ENCODE measurements at regions not wholly inside any gene's neighbourhood (a gene's known extent, or its start where the extent isn't known, plus 50 kb on each side); places are given as distances from the start of the nearest gene placed in this dataset.

- H3K9me1 ChIP-seq (ENCODE audit: control insufficient read depth, insufficient read depth, low read length) = no peaks in the 10 kb centered on the region
- WGBS (ENCODE audit: insufficient coverage, low coverage, missing lambda C conversion rate) = 62% methylated on average over 4 of the region's 4 CpGs
- ChIA-PET CTCF (ENCODE audit: low intra/inter-chr PET ratio) (interaction anchor here (1.3 kb wide), 1 partner anchor 77 kb away, joined by 3 read pairs; no protein-coding TSS in a partner anchor), POLR2A (interaction anchor here (0.8 to 2.5 kb wide), 9 partner anchors 8 to 469 kb away, joined by 3 to 9 read pairs (median 4); no protein-coding TSS in a partner anchor)
- H3K27me3 ChIP-seq (ENCODE audit: control insufficient read depth in 2 of 2, insufficient read depth in 2 of 2, low read length in 2 of 2) = no peaks in the 10 kb centered on the region
- TF ChIP-seq RFX7 (CRISPR knock-in tag; IDR thresholded peaks at IDR 0.05) = no peak
- peak; percentile 16 to 47; a peak in 1 of 4 replicates for TF ChIP-seq KDM1A (IDR thresholded peaks at IDR 0.05)
- peak; percentile 91 for TF ChIP-seq PHF21A (IDR thresholded peaks at IDR 0.05; ENCODE audit: borderline replicate concordance, low read depth)
- TF ChIP-seq RCOR1 (IDR thresholded peaks at IDR 0.05; ENCODE audit: borderline replicate concordance in 1 of 2, low read depth in 2 of 2, low read length in 2 of 2) = 0 out of 4 replicates have a peak, but pooled peaks of 1 of the 2 experiments have one; percentile 16
- TF ChIP-seq L3MBTL2 (IDR thresholded peaks at IDR 0.05) = no peak
- H2AFZ ChIP-seq (ENCODE audit: low read depth, low read length) = no peak overlapping the region
- in situ Hi-C loops (cut with MboI) = no loop called here
- H3K4me2 ChIP-seq (ENCODE audit: insufficient read depth, low read length) = peak overlapping the region; percentile 26; the same call in 1 of the 2 replicates
- FAIRE-seq (no peak), ATAC-seq (no peak), DNase-seq (ENCODE audit: extremely low read depth in 1 of 4, low spot score in 3 of 4) (no peak)
- H3K9me3 ChIP-seq (replicated peaks; ENCODE audit: control insufficient read depth, insufficient read depth, low read depth, low read length) = no peaks in the 10 kb centered on the region
- peak overlapping the region; percentile 53 for H3K4me3 ChIP-seq
- H3K79me2 ChIP-seq (ENCODE audit: control insufficient read depth, insufficient read depth, low read length) = peaks cover 47% of the 10 kb centered on the region
- intact Hi-C loops (cut with micrococcal nuclease) = loop anchor here (2.0 to 10.0 kb wide), 3 partner anchors 280 to 608 kb away; no protein-coding TSS in a partner anchor
- H3K36me3 ChIP-seq (ENCODE audit: control insufficient read depth, insufficient read depth, low read length) = no peaks in the 10 kb centered on the region
- H3K27ac ChIP-seq (ENCODE audit: extremely low read depth, low read depth, low read length) = no peak overlapping the region
- BruUV-seq (replicated peaks) = no TSS peak
- H4K20me1 ChIP-seq (replicated peaks; ENCODE audit: control insufficient read depth, insufficient read depth, low read length) = no peaks in the 10 kb centered on the region
- peaks cover 22 to 51% of the 10 kb centered on the region in 2 experiments for H3K4me1 ChIP-seq (replicated peaks in 1 of 2; ENCODE audit: control insufficient read depth in 2 of 2, insufficient read depth in 2 of 2, low read length in 2 of 2)
- peak overlapping the region in 1 of 2 experiments; percentile 30; a peak in 2 of 4 replicates for H3K9ac ChIP-seq (ENCODE audit: insufficient read depth in 1 of 2, low read depth in 2 of 2, low read length in 2 of 2)
Observed at GRCh38 chr1:39106801-39107327, 80.7 kb downstream of the NDUFS5 start.
